ENCODE measurements at regions not wholly inside any gene's neighbourhood (a gene's known extent, or its start where the extent isn't known, plus 50 kb on each side); places are given as distances from the start of the nearest gene placed in this dataset.

GRCh38 chr6:170034294-170034693 is 256.6 kb downstream of the DLL1 start:
- Histone ChIP-seq H3K4me3 (ENCODE audit: low read length in 2 of 2) (no peak overlapping the region), H3K4me1 (ENCODE audit: control insufficient read depth, insufficient read depth, low read length) (peaks cover 24% of the 10 kb centered on the region), H3K9me3 (ENCODE audit: control insufficient read depth in 2 of 2, low read length in 2 of 2) (peaks cover 0 to 4% of the 10 kb centered on the region in 2 donors), H3K9ac (ENCODE audit: low read length in 2 of 2) (no peak overlapping the region), H3K27ac (ENCODE audit: low read length) (no peak overlapping the region), H3K27me3 (ENCODE audit: control insufficient read depth in 1 of 2, insufficient read depth in 2 of 2, low read length in 2 of 2) (no peaks in the 10 kb centered on the region), H3K36me3 (ENCODE audit: control insufficient read depth in 2 of 2, insufficient read depth in 2 of 2, low read length in 2 of 2) (no peaks in the 10 kb centered on the region)

- Histone ChIP-seq H3K4me1 (ENCODE audit: control insufficient read depth, insufficient read depth, low read length) (peaks cover 24% of the 10 kb centered on the region), H3K4me3 (ENCODE audit: low read length in 2 of 2) (no peak overlapping the region), H3K27me3 (ENCODE audit: control insufficient read depth in 1 of 2, insufficient read depth in 2 of 2, low read length in 2 of 2) (no peaks in the 10 kb centered on the region), H3K9ac (ENCODE audit: low read length in 2 of 2) (no peak overlapping the region), H3K9me3 (ENCODE audit: control insufficient read depth in 2 of 2, low read length in 2 of 2) (peaks cover 0 to 4% of the 10 kb centered on the region in 2 donors), H3K36me3 (ENCODE audit: control insufficient read depth in 2 of 2, insufficient read depth in 2 of 2, low read length in 2 of 2) (no peaks in the 10 kb centered on the region), H3K27ac (ENCODE audit: low read length) (no peak overlapping the region)
These were observed 257.2 kb downstream of the DLL1 start for GRCh38 chr6:170033666-170034065.

- Histone ChIP-seq H3K4me3 (ENCODE audit: low read length in 2 of 2) (no peak overlapping the region), H3K4me1 (ENCODE audit: control insufficient read depth, insufficient read depth, low read length) (peaks cover 18% of the 10 kb centered on the region), H3K27me3 (ENCODE audit: control insufficient read depth in 1 of 2, insufficient read depth in 2 of 2, low read length in 2 of 2) (no peaks in the 10 kb centered on the region), H3K27ac (ENCODE audit: low read length) (no peak overlapping the region), H3K36me3 (ENCODE audit: control insufficient read depth in 2 of 2, insufficient read depth in 2 of 2, low read length in 2 of 2) (no peaks in the 10 kb centered on the region), H3K9ac (ENCODE audit: low read length in 2 of 2) (no peak overlapping the region), H3K9me3 (ENCODE audit: control insufficient read depth in 2 of 2, low read length in 2 of 2) (peaks cover 0 to 4% of the 10 kb centered on the region in 2 donors)
These were observed 258.1 kb downstream of the DLL1 start for GRCh38 chr6:170032706-170033309.

- Histone ChIP-seq H3K4me3 (ENCODE audit: low read length in 2 of 2) (no peak overlapping the region), H3K4me1 (ENCODE audit: control insufficient read depth, insufficient read depth, low read length) (peaks cover 17% of the 10 kb centered on the region), H3K9me3 (ENCODE audit: control insufficient read depth in 2 of 2, low read length in 2 of 2) (peaks cover 0 to 4% of the 10 kb centered on the region in 2 donors), H3K27me3 (ENCODE audit: control insufficient read depth in 1 of 2, insufficient read depth in 2 of 2, low read length in 2 of 2) (no peaks in the 10 kb centered on the region), H3K9ac (ENCODE audit: low read length in 2 of 2) (no peak overlapping the region), H3K27ac (ENCODE audit: low read length) (no peak overlapping the region), H3K36me3 (ENCODE audit: control insufficient read depth in 2 of 2, insufficient read depth in 2 of 2, low read length in 2 of 2) (no peaks in the 10 kb centered on the region)
These were observed 258.7 kb downstream of the DLL1 start for GRCh38 chr6:170032197-170032596.

GRCh38 chr6:170031684-170032121 is 259.2 kb downstream of the DLL1 start:
- H3K27ac ChIP-seq (ENCODE audit: low read length) = no peak overlapping the region
- no peaks in the 10 kb centered on the region for H3K27me3 ChIP-seq (ENCODE audit: control insufficient read depth in 1 of 2, insufficient read depth in 2 of 2, low read length in 2 of 2)
- peaks cover 21% of the 10 kb centered on the region for H3K4me1 ChIP-seq (ENCODE audit: control insufficient read depth, insufficient read depth, low read length)
- H3K36me3 ChIP-seq (ENCODE audit: control insufficient read depth in 2 of 2, insufficient read depth in 2 of 2, low read length in 2 of 2) = no peaks in the 10 kb centered on the region
- peaks cover 0 to 4% of the 10 kb centered on the region in 2 donors for H3K9me3 ChIP-seq (ENCODE audit: control insufficient read depth in 2 of 2, low read length in 2 of 2)
- H3K4me3 ChIP-seq (ENCODE audit: low read length in 2 of 2) = no peak overlapping the region
- no peak overlapping the region for H3K9ac ChIP-seq (ENCODE audit: low read length in 2 of 2)

GRCh38 chr6:170030821-170031471 is 259.9 kb downstream of the DLL1 start:
- H3K27ac ChIP-seq (ENCODE audit: low read length) = no peak overlapping the region
- H3K4me3 ChIP-seq (ENCODE audit: low read length in 2 of 2) = no peak overlapping the region
- no peak overlapping the region for H3K9ac ChIP-seq (ENCODE audit: low read length in 2 of 2)
- H3K4me1 ChIP-seq (ENCODE audit: control insufficient read depth, insufficient read depth, low read length) = peaks cover 28% of the 10 kb centered on the region
- no peaks in the 10 kb centered on the region for H3K27me3 ChIP-seq (ENCODE audit: control insufficient read depth in 1 of 2, insufficient read depth in 2 of 2, low read length in 2 of 2)
- H3K36me3 ChIP-seq (ENCODE audit: control insufficient read depth in 2 of 2, insufficient read depth in 2 of 2, low read length in 2 of 2) = no peaks in the 10 kb centered on the region
- H3K9me3 ChIP-seq (ENCODE audit: control insufficient read depth in 2 of 2, low read length in 2 of 2) = peaks cover 0 to 4% of the 10 kb centered on the region in 2 donors

GRCh38 chr6:170030284-170030815 is 260.5 kb downstream of the DLL1 start:
- no peaks in the 10 kb centered on the region for H3K36me3 ChIP-seq (ENCODE audit: control insufficient read depth in 2 of 2, insufficient read depth in 2 of 2, low read length in 2 of 2)
- peaks cover 0 to 4% of the 10 kb centered on the region in 2 donors for H3K9me3 ChIP-seq (ENCODE audit: control insufficient read depth in 2 of 2, low read length in 2 of 2)
- no peak overlapping the region for H3K9ac ChIP-seq (ENCODE audit: low read length in 2 of 2)
- H3K27me3 ChIP-seq (ENCODE audit: control insufficient read depth in 1 of 2, insufficient read depth in 2 of 2, low read length in 2 of 2) = no peaks in the 10 kb centered on the region
- peaks cover 32% of the 10 kb centered on the region for H3K4me1 ChIP-seq (ENCODE audit: control insufficient read depth, insufficient read depth, low read length)
- no peak overlapping the region for H3K27ac ChIP-seq (ENCODE audit: low read length)
- H3K4me3 ChIP-seq (ENCODE audit: low read length in 2 of 2) = no peak overlapping the region

- Histone ChIP-seq H3K9me3 (ENCODE audit: control insufficient read depth in 2 of 2, low read length in 2 of 2) (peaks cover 0 to 4% of the 10 kb centered on the region in 2 donors), H3K27me3 (ENCODE audit: control insufficient read depth in 1 of 2, insufficient read depth in 2 of 2, low read length in 2 of 2) (no peaks in the 10 kb centered on the region), H3K36me3 (ENCODE audit: control insufficient read depth in 2 of 2, insufficient read depth in 2 of 2, low read length in 2 of 2) (no peaks in the 10 kb centered on the region), H3K9ac (ENCODE audit: low read length in 2 of 2) (no peak overlapping the region), H3K27ac (ENCODE audit: low read length) (no peak overlapping the region), H3K4me3 (ENCODE audit: low read length in 2 of 2) (no peak overlapping the region), H3K4me1 (ENCODE audit: control insufficient read depth, insufficient read depth, low read length) (peaks cover 39% of the 10 kb centered on the region)
These were observed 261.2 kb downstream of the DLL1 start for GRCh38 chr6:170029416-170030283.

- Histone ChIP-seq H3K4me3 (ENCODE audit: low read length in 2 of 2) (no peak overlapping the region), H3K4me1 (ENCODE audit: control insufficient read depth, insufficient read depth, low read length) (peaks cover 40% of the 10 kb centered on the region), H3K9ac (ENCODE audit: low read length in 2 of 2) (no peak overlapping the region), H3K27me3 (ENCODE audit: control insufficient read depth in 1 of 2, insufficient read depth in 2 of 2, low read length in 2 of 2) (no peaks in the 10 kb centered on the region), H3K9me3 (ENCODE audit: control insufficient read depth in 2 of 2, low read length in 2 of 2) (peaks cover 0 to 4% of the 10 kb centered on the region in 2 donors), H3K27ac (ENCODE audit: low read length) (no peak overlapping the region), H3K36me3 (ENCODE audit: control insufficient read depth in 2 of 2, insufficient read depth in 2 of 2, low read length in 2 of 2) (no peaks in the 10 kb centered on the region)
These were observed 262.1 kb downstream of the DLL1 start for GRCh38 chr6:170028629-170029345.

- Histone ChIP-seq H3K4me1 (ENCODE audit: control insufficient read depth, insufficient read depth, low read length) (peaks cover 40% of the 10 kb centered on the region), H3K27ac (ENCODE audit: low read length) (no peak overlapping the region)
These were observed 263.2 kb downstream of the DLL1 start for GRCh38 chr6:170027647-170028043.

More at GRCh38 chr6:170027647-170028043, 263.2 kb downstream of the DLL1 start:
- Histone ChIP-seq H3K4me3 (ENCODE audit: low read length in 2 of 2) (no peak overlapping the region), H3K9ac (ENCODE audit: low read length in 2 of 2) (no peak overlapping the region), H3K36me3 (ENCODE audit: control insufficient read depth in 2 of 2, insufficient read depth in 2 of 2, low read length in 2 of 2) (no peaks in the 10 kb centered on the region), H3K9me3 (ENCODE audit: control insufficient read depth in 2 of 2, low read length in 2 of 2) (no peaks in the 10 kb centered on the region), H3K27me3 (ENCODE audit: control insufficient read depth in 1 of 2, insufficient read depth in 2 of 2, low read length in 2 of 2) (no peaks in the 10 kb centered on the region)
